HepG2 (cell line): ENCODE measurements at regions not wholly inside any gene's neighbourhood (a gene's known extent, or its start where the extent isn't known, plus 50 kb on each side); places are given as distances from the start of the nearest gene placed in this dataset.
A peak's percentile ranks its signal among the peaks of the same experiment; 100 is the strongest.

Experiments
- ATAC-seq: fragments of 200-7000 bp; cut with Tn5 transposase; 3 replicates; pipeline ENCODE4 v1.9.1; 2020; ENCODE audit warnings: mild to moderate bottlenecking, moderate library complexity
- BruUV-seq: library from RNA; stranded (reverse); fragments of 400-500 nt; replicated peaks from 2 replicates; lab custom pipeline; 2021; lab: Mats Ljungman, UMichigan
- CTCF ChIA-PET: fragments of 300-600 bp; formaldehyde crosslinking; extraction: SDS; loops from one replicate; lab custom pipeline; 2021; ENCODE audit warnings: low total read pairs, inconsistent platforms, low intra/inter-chr PET ratio; lab: Yijun Ruan, JAX
- POLR2A ChIA-PET: fragments of 350-600 bp; sonication (Branson Sonifier 250); formaldehyde crosslinking; loops from one replicate; lab custom pipeline; 2020; ENCODE audit warnings: antibody characterized with exemption, inconsistent platforms; lab: Yijun Ruan, JAX
- DNase-seq: peaks from one replicate; pipeline ENCODE4 v3.0.0-alpha.2; 2015; ENCODE audit warnings: low spot score
- FAIRE-seq: peaks from 3 replicates; lab custom pipeline; 2011; peaks lifted over from hg19 to GRCh38; lab: Jason Lieb, UNC
- H2AFZ ChIP-seq: one replicate; pipeline ENCODE4 v1.6.1; 2011; ENCODE audit warnings: low read length, inconsistent platforms
- H3K27ac ChIP-seq: fragments of 300-600 bp; 3 replicates; pipeline ENCODE4 v1.8.0; 2011; ENCODE audit warnings: mixed run types, mild to moderate bottlenecking, mixed read lengths, low read length, inconsistent platforms; ENCODE audit not compliant: insufficient read depth; ENCODE audit errors: extremely low read length
- H3K27me3 ChIP-seq, 2 experiments: fragments of 200-600 bp in 1 of 2; 2 replicates in 1 of 2; 3 replicates in 1 of 2; pipeline versions ENCODE4 v1.6.0 to v1.8.0; 2011; ENCODE audit warnings: low read length in 2 of 2, mild to moderate bottlenecking in 2 of 2, moderate library complexity in 2 of 2, inconsistent platforms in 1 of 2; ENCODE audit not compliant: insufficient read depth in 2 of 2, control insufficient read depth in 1 of 2
- H3K36me3 ChIP-seq, 2 experiments: fragments of 200-600 bp in 1 of 2; replicated peaks in 1 of 2; 2 replicates in 1 of 2; 3 replicates in 1 of 2; pipeline versions ENCODE4 v1.5.1 to v1.8.0; 2011; ENCODE audit warnings: low read length in 2 of 2, inconsistent platforms in 1 of 2; ENCODE audit not compliant: insufficient read depth in 2 of 2, control insufficient read depth in 1 of 2
- H3K4me1 ChIP-seq: 2 replicates; pipeline ENCODE4 v1.5.1; 2012; ENCODE audit warnings: low read length, inconsistent platforms; ENCODE audit not compliant: insufficient read depth
- H3K4me2 ChIP-seq: 2 replicates; pipeline ENCODE4 v1.6.0; 2011; ENCODE audit warnings: low read depth, low read length, inconsistent platforms
- H3K4me3 ChIP-seq, 3 experiments: fragments of 200-600 bp in 1 of 3; sonication (generic), shearing (Covaris generic) in 1 of 3; replicated peaks in 1 of 3; 2 replicates each; pipeline ENCODE4 v1.5.1; 2011 to 2016; ENCODE audit warnings: low read length in 3 of 3, inconsistent platforms in 2 of 3, low read depth in 2 of 3, mild to moderate bottlenecking in 2 of 3, control low read depth in 1 of 3, mixed read lengths in 1 of 3; ENCODE audit not compliant: insufficient read depth in 1 of 3
- H3K79me2 ChIP-seq: one replicate; pipeline ENCODE4 v1.6.1; 2011; ENCODE audit warnings: low read length, inconsistent platforms; ENCODE audit not compliant: insufficient read depth
- H3K9ac ChIP-seq: 2 replicates; pipeline ENCODE4 v1.6.0; 2011; ENCODE audit warnings: mild to moderate bottlenecking, low read depth, low read length, inconsistent platforms; ENCODE audit not compliant: insufficient read depth
- H3K9me3 ChIP-seq: 2 replicates; pipeline ENCODE4 v1.5.1; 2012; ENCODE audit warnings: mild to moderate bottlenecking, low read length
- H4K20me1 ChIP-seq: 2 replicates; pipeline ENCODE4 v1.6.0; 2011; ENCODE audit warnings: inconsistent platforms, mild to moderate bottlenecking, low read length, moderate library complexity; ENCODE audit not compliant: insufficient read depth
- KDM6A ChIP-seq: IDR thresholded peaks from 2 replicates; pipeline ENCODE4 v1.6.1; 2016; ENCODE audit warnings: low read depth
- SUZ12 ChIP-seq: fragments of 150-350 bp; IDR thresholded peaks from 2 replicates; pipeline ENCODE4 v1.6.1; 2014; ENCODE audit warnings: low read depth, low read length
- ZIK1 ChIP-seq: sonication (generic); formaldehyde crosslinking; IDR thresholded peaks from 2 replicates; pipeline ENCODE4 v1.5.0; 2020; ENCODE audit warnings: mild to moderate bottlenecking, low read depth, missing genetic modification reagents, borderline replicate concordance
- ZNF101 ChIP-seq: sonication (generic); formaldehyde crosslinking; IDR thresholded peaks from 2 replicates; pipeline ENCODE4 v1.4.0; 2020; ENCODE audit warnings: mild to moderate bottlenecking, low read depth, missing genetic modification reagents, borderline replicate concordance
- ZNF678 ChIP-seq: sonication (generic); formaldehyde crosslinking; IDR thresholded peaks from 2 replicates; pipeline ENCODE4 v1.4.0; 2020; ENCODE audit warnings: mild to moderate bottlenecking, missing genetic modification reagents
- WGBS: methylation state at CpG from one replicate; pipeline ENCODE4 v1.1.6; 2017; ENCODE audit warnings: low lambda C conversion rate; 5-methylcytosine and 5-hydroxymethylcytosine counted together
- in situ Hi-C: cut with HindIII; loops from 2 replicates; pipeline ENCODE4 v1.10.0; 2017; ENCODE audit warnings: low pct_unique_long_range_greater_than_20kb; ENCODE audit not compliant: extremely low pct_ligation_motif_present
- intact Hi-C: fragments of 100-400 bp; cut with micrococcal nuclease; formaldehyde crosslinking; loops from one replicate; pipeline ENCODE4 v1.10.0; 2022; ENCODE audit not compliant: unreplicated experiment
- TF ChIP-seq, protein P1 (sequence below), 2 experiments: fragments of 450-650 bp in 1 of 2; sonication (generic) in 1 of 2; formaldehyde crosslinking; IDR thresholded peaks; 2 replicates each; pipeline versions ENCODE4 v1.5.0 to v1.8.0; 2020 to 2022; ENCODE audit warnings: mild to moderate bottlenecking in 1 of 2, missing genetic modification reagents in 1 of 2

DNA sequence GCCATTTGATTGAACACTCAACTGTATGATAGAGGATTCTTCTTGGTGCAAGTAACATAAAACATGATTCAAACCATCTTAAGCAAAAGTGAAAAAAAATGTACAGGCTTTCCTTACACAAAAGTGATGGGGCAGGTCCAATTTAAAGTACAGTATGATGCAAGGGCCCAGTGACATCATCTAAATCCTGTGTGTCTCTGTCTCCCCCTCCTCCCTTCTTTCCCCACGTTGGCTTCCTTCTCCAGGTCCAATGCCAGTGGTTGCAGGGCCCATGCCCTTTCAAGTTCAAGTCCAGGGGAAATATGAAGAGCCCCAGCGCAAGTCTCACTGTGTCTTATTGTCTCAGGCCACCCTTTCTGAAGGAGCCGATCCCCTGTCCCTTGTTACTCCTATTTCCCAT lies 332.3 kb downstream of the SHQ1 start:
- ATAC-seq: no peak
- H3K4me1 ChIP-seq: peaks cover 47% of the 10 kb centered on the region
- H3K36me3 ChIP-seq: no peaks in the 10 kb centered on the region
- no peak for DNase-seq
- POLR2A ChIA-PET: no interaction called here
- in situ Hi-C loops: no loop called here
- CTCF ChIA-PET: no interaction called here
- no peaks in the 10 kb centered on the region for H3K27me3 ChIP-seq
- intact Hi-C loops: no loop called here
- no peak for FAIRE-seq
- no peak overlapping the region for H2AFZ ChIP-seq
- no peak overlapping the region for H3K9ac ChIP-seq
- no peak overlapping the region for H3K4me2 ChIP-seq
- BruUV-seq: no TSS peak
- H3K4me3 ChIP-seq: no peak overlapping the region
- H4K20me1 ChIP-seq: no peaks in the 10 kb centered on the region
- WGBS: 59% methylated on average over 3 of the region's 3 CpGs
- TF ChIP-seq, protein P1, sequence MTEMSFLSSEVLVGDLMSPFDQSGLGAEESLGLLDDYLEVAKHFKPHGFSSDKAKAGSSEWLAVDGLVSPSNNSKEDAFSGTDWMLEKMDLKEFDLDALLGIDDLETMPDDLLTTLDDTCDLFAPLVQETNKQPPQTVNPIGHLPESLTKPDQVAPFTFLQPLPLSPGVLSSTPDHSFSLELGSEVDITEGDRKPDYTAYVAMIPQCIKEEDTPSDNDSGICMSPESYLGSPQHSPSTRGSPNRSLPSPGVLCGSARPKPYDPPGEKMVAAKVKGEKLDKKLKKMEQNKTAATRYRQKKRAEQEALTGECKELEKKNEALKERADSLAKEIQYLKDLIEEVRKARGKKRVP (CRISPR knock-in tag; IDR thresholded peaks at IDR 0.05): peak in 1 of 2 experiments; percentile 61; a peak in 1 of 4 replicates
- TF ChIP-seq KDM6A (CRISPR knock-in tag): no peak
- H3K79me2 ChIP-seq: no peaks in the 10 kb centered on the region
- H3K27ac ChIP-seq: no peak overlapping the region
- H3K9me3 ChIP-seq: no peaks in the 10 kb centered on the region

DNA sequence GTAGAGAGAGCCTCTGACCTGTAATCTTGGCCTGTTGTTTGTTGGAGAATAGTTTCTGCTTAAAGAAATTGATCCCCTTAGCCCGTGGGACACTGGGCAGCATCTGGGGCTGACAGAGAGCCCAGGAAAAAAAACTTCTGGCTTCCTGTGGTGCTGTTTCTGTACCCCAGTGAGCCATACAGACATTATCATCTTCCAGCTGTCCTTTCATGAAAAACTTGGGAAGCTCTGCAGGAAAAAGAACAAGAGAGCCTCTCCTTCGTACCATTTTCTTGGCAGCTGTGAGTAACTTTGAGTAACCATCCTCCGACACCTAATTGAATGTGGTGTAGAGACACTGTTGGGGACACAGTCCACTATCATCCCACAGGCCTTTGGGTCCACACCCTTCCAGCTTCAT lies 333.0 kb downstream of the SHQ1 start:
- H3K4me3 ChIP-seq: no peak overlapping the region
- H2AFZ ChIP-seq: no peak overlapping the region
- H4K20me1 ChIP-seq: no peaks in the 10 kb centered on the region
- DNase-seq (no peak), FAIRE-seq (no peak), ATAC-seq (no peak)
- intact Hi-C loops: no loop called here
- POLR2A ChIA-PET: no interaction called here
- H3K9me3 ChIP-seq: no peaks in the 10 kb centered on the region
- TF ChIP-seq ZNF678 (no peak), ZIK1 (CRISPR knock-in tag) (no peak), ZNF101 (CRISPR knock-in tag) (no peak), SUZ12 (no peak)
- H3K27me3 ChIP-seq: no peaks in the 10 kb centered on the region
- no peaks in the 10 kb centered on the region for H3K36me3 ChIP-seq
- H3K27ac ChIP-seq: no peak overlapping the region
- no TSS peak for BruUV-seq
- H3K4me2 ChIP-seq: no peak overlapping the region
- H3K9ac ChIP-seq: no peak overlapping the region
- H3K4me1 ChIP-seq: peaks cover 41% of the 10 kb centered on the region
- in situ Hi-C loops: no loop called here
- no peaks in the 10 kb centered on the region for H3K79me2 ChIP-seq
- 57% methylated on average over 3 of the region's 3 CpGs for WGBS
- CTCF ChIA-PET: no interaction called here
